ENCODE measurements at regions not wholly inside any gene's neighbourhood (a gene's known extent, or its start where the extent isn't known, plus 50 kb on each side); places are given as distances from the start of the nearest gene placed in this dataset.

- no peak for TF ChIP-seq POLR2A (IDR thresholded peaks at IDR 0.05; ENCODE audit: low read length)
- TF ChIP-seq GATA1 (IDR thresholded peaks at IDR 0.05; ENCODE audit: low read depth, low read length): no peak
Measured at GRCh38 chr13:95498886-95499285, 53.6 kb upstream of the CLDN10 start.
